ENCODE measurements at regions not wholly inside any gene's neighbourhood (a gene's known extent, or its start where the extent isn't known, plus 50 kb on each side); places are given as distances from the start of the nearest gene placed in this dataset.

DNA sequence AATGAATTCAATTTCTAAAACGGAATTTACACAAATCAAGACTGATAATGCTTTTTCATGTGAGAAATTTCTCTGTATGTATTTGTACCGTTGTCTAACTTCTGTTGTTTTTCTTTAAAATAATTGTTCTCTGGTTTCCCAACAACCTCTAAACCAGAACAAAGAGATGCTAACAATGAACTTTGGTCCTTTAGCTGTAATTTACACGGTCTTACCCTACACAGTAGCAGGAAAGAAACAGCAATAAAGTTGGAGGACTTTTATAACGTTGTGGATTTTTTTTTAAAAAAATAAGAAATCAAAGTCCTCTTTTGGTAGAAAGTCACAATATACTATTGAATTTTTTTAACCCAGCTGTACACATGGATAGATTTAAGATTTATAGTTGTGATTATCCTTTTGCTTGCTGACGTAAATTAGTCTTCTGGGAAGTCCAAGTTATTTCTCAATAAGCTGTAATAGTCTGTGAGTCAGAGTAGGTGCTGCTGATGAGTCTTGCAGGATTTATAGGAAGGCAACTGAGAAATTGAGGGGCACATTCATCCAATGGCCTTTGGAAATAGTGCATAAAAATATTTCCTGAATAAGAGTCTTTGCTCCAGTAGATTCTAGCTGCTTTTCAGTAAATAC, 76.8 kb upstream of the PCSK1 start:
- TF ChIP-seq CHD2 (IDR thresholded peaks at IDR 0.05; ENCODE audit: low read length, partially characterized antibody) (no peak), JUND (IDR thresholded peaks at IDR 0.05) (no peak), POLR2AphosphoS5 (IDR thresholded peaks at IDR 0.05; ENCODE audit: low read depth, low read length) (no peak), EP300 (IDR thresholded peaks at IDR 0.05; ENCODE audit: borderline replicate concordance in 1 of 2, low read depth in 1 of 2, low read length in 1 of 2) (no peak), TAF1 (IDR thresholded peaks at IDR 0.05; ENCODE audit: borderline replicate concordance, low read depth, low read length) (no peak), NFIC (IDR thresholded peaks at IDR 0.05; ENCODE audit: borderline replicate concordance) (no peak), EZH2phosphoT487 (IDR thresholded peaks at IDR 0.05; ENCODE audit: borderline replicate concordance, low read depth) (no peak), FOXM1 (IDR thresholded peaks at IDR 0.05; ENCODE audit: low read depth) (no peak), YY1 (IDR thresholded peaks at IDR 0.05; ENCODE audit: low read depth) (no peak), RAD21 (IDR thresholded peaks at IDR 0.05; ENCODE audit: low read length) (no peak)
- TF ChIP-seq, protein P1, sequence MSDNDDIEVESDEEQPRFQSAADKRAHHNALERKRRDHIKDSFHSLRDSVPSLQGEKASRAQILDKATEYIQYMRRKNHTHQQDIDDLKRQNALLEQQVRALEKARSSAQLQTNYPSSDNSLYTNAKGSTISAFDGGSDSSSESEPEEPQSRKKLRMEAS (IDR thresholded peaks at IDR 0.05; ENCODE audit: low read depth), result no peak
- TF ChIP-seq, protein P2, sequence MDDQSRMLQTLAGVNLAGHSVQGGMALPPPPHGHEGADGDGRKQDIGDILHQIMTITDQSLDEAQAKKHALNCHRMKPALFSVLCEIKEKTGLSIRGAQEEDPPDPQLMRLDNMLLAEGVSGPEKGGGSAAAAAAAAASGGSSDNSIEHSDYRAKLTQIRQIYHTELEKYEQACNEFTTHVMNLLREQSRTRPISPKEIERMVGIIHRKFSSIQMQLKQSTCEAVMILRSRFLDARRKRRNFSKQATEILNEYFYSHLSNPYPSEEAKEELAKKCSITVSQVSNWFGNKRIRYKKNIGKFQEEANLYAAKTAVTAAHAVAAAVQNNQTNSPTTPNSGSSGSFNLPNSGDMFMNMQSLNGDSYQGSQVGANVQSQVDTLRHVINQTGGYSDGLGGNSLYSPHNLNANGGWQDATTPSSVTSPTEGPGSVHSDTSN (IDR thresholded peaks at IDR 0.05), result peak; percentile 29
- TF ChIP-seq, protein P3, sequence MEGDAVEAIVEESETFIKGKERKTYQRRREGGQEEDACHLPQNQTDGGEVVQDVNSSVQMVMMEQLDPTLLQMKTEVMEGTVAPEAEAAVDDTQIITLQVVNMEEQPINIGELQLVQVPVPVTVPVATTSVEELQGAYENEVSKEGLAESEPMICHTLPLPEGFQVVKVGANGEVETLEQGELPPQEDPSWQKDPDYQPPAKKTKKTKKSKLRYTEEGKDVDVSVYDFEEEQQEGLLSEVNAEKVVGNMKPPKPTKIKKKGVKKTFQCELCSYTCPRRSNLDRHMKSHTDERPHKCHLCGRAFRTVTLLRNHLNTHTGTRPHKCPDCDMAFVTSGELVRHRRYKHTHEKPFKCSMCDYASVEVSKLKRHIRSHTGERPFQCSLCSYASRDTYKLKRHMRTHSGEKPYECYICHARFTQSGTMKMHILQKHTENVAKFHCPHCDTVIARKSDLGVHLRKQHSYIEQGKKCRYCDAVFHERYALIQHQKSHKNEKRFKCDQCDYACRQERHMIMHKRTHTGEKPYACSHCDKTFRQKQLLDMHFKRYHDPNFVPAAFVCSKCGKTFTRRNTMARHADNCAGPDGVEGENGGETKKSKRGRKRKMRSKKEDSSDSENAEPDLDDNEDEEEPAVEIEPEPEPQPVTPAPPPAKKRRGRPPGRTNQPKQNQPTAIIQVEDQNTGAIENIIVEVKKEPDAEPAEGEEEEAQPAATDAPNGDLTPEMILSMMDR (IDR thresholded peaks at IDR 0.05), result no peak
- TF ChIP-seq, protein P4, sequence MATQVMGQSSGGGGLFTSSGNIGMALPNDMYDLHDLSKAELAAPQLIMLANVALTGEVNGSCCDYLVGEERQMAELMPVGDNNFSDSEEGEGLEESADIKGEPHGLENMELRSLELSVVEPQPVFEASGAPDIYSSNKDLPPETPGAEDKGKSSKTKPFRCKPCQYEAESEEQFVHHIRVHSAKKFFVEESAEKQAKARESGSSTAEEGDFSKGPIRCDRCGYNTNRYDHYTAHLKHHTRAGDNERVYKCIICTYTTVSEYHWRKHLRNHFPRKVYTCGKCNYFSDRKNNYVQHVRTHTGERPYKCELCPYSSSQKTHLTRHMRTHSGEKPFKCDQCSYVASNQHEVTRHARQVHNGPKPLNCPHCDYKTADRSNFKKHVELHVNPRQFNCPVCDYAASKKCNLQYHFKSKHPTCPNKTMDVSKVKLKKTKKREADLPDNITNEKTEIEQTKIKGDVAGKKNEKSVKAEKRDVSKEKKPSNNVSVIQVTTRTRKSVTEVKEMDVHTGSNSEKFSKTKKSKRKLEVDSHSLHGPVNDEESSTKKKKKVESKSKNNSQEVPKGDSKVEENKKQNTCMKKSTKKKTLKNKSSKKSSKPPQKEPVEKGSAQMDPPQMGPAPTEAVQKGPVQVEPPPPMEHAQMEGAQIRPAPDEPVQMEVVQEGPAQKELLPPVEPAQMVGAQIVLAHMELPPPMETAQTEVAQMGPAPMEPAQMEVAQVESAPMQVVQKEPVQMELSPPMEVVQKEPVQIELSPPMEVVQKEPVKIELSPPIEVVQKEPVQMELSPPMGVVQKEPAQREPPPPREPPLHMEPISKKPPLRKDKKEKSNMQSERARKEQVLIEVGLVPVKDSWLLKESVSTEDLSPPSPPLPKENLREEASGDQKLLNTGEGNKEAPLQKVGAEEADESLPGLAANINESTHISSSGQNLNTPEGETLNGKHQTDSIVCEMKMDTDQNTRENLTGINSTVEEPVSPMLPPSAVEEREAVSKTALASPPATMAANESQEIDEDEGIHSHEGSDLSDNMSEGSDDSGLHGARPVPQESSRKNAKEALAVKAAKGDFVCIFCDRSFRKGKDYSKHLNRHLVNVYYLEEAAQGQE (IDR thresholded peaks at IDR 0.05; ENCODE audit: low read depth, low read length), result no peak
